Choroid plexus epithelial cell (primary cell): ENCODE measurements at regions not wholly inside any gene's neighbourhood (a gene's known extent, or its start where the extent isn't known, plus 50 kb on each side); places are given as distances from the start of the nearest gene placed in this dataset.
A peak's percentile ranks its signal among the peaks of the same experiment; 100 is the strongest.
"Not testable (repeated sequence)": the region's sequence is repeated elsewhere in the genome, so short reads cannot be mapped to it uniquely, and the experiment has no call there.

Experiments
- DNase-seq: peaks from one replicate; pipeline ENCODE4 v3.0.0-alpha.2; 2010; ENCODE audit warnings: low read depth
- H3K4me3 ChIP-seq: 2 replicates; pipeline ENCODE4 v1.5.1; 2011; ENCODE audit warnings: low read depth, mild to moderate bottlenecking, control low read depth, low read length, moderate library complexity
- CTCF ChIP-seq: conservative IDR thresholded peaks from 2 replicates; pipeline ENCODE4 v1.5.1; 2011; ENCODE audit warnings: low read depth, mild to moderate bottlenecking, control low read depth, inconsistent platforms, low read length, moderate library complexity

DNA sequence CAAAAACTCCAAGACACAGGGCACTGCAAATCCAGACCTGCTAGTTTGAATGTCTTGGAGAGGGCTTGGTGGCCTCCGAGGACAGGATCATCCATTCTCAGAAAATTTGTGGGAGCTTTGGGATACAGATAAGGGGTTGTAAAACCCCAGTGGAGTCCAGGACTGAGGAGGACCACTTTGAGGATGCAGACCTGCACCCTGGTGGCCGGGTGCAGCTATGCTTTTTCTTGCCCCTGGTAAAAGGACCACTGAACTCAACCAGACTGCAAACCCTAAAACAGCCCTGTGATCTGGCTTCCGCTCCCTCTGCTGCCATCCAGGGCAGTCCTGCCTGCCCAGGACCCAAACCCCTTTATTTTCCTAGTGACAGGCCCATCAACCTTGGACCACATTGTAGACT lies 169.5 kb upstream of the DAAM1 start:
- no peak overlapping the region for H3K4me3 ChIP-seq
- peak; percentile 53 for DNase-seq
- peak; percentile 76 for TF ChIP-seq CTCF

GRCh38 chr14:59020382-59020781 lies 168.1 kb upstream of the DAAM1 start:
- peak; percentile 75 for TF ChIP-seq CTCF
- peak; percentile 75 for DNase-seq

GRCh38 chr14:59022144-59022543 lies 166.3 kb upstream of the DAAM1 start:
- DNase-seq = no peak
- TF ChIP-seq CTCF = peak; percentile 18
- no peak overlapping the region for H3K4me3 ChIP-seq

More at GRCh38 chr14:59020382-59020781, 168.1 kb upstream of the DAAM1 start:
- H3K4me3 ChIP-seq = no peak overlapping the region

GRCh38 chr14:59026081-59026480 lies 162.4 kb upstream of the DAAM1 start:
- no peak for DNase-seq
- no peak for TF ChIP-seq CTCF
- H3K4me3 ChIP-seq = no peak overlapping the region

DNA sequence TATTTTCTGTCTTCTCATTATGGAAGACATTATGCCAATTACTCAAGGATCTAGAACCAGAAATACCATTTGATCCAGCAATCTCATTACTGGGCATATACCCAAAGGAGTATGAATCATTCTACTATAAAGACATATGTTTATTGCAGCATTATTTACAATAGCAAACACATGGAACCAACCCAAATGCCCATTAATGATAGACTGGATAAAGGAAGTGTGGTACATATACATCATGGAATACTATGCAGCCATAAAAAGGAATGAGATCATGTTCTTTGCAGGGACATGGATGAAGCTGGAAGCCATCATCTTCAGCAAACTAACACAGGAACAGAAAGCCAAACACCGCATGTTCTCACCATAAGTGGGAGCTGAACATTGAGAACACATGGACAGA lies 161.8 kb upstream of the DAAM1 start:
- not testable (repeated sequence) for H3K4me3 ChIP-seq, DNase-seq

DNA sequence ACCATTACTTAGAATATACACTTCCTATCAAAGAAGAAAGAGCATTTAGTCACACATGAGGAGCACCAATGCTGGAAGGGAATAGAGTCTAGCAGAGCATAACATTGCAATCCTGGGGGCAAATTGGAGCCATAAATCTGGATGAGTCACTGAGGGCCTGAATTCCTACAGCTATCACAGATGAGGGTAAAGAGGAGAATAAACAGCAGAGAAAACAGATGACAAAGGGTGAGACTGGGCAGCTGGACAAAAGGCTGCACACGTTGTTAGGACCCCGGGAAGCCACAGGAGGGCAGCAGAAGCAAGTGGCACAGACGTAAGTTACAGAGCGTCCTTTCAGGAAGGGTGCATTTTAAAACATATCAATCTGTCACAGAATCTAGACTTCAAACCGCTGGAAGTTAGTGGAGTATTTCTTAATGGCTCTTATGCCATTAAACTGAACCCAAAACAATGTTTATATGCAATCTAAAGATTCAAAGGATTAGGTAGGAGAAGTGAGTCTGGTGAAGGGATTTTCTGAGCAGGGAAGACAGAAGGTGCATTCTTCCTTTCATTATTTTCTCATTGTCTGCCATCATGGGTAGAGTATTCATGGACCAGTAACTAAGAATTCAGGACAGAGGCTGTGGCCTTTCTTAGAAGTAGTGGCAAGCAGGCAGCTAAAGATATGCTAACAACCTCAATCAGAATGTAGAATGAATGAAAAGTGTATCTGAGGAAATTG lies 159.8 kb upstream of the DAAM1 start:
- peak; percentile 87 for DNase-seq
- TF ChIP-seq CTCF = peak; percentile 96
- no peak overlapping the region for H3K4me3 ChIP-seq

GRCh38 chr14:59032826-59033225 lies 155.6 kb upstream of the DAAM1 start:
- no peak overlapping the region for H3K4me3 ChIP-seq
- TF ChIP-seq CTCF = no peak
- DNase-seq = no peak
